Central memory CD8-positive, alpha-beta T cell (primary cell): ENCODE measurements at regions not wholly inside any gene's neighbourhood (a gene's known extent, or its start where the extent isn't known, plus 50 kb on each side); places are given as distances from the start of the nearest gene placed in this dataset.
A peak's percentile ranks its signal among the peaks of the same experiment; 100 is the strongest.
"Not testable (repeated sequence)": the region's sequence is repeated elsewhere in the genome, so short reads cannot be mapped to it uniquely, and the experiment has no call there.

Source experiments
- ATAC-seq: fragments of 150-1000 bp; cut with Tn5 transposase; replicated peaks from 2 replicates; pipeline ENCODE4 v1.10.0; 2022; ENCODE audit warnings: mild to moderate bottlenecking, moderate FRiP score, moderate number of reproducible peaks; ENCODE audit not compliant: poor library complexity, severe bottlenecking; ENCODE audit errors: extremely low read depth
- DNase-seq, 2 donors: peaks; one replicate each; pipeline ENCODE4 v3.0.0; 2021; ENCODE audit warnings: low spot score in 2 of 2
- H3K27ac Mint-ChIP-seq: one replicate; pipeline ENCODE4 v1.8.0; 2022; ENCODE audit warnings: low read depth, mild to moderate bottlenecking, moderate library complexity, mixed read lengths
- H3K27me3 Mint-ChIP-seq: one replicate; pipeline ENCODE4 v1.8.0; 2022; ENCODE audit warnings: mixed read lengths
- H3K36me3 Mint-ChIP-seq: one replicate; pipeline ENCODE4 v1.8.0; 2022; ENCODE audit warnings: mild to moderate bottlenecking, moderate library complexity, mixed read lengths; ENCODE audit not compliant: insufficient read depth
- H3K4me1 Mint-ChIP-seq: one replicate; pipeline ENCODE4 v1.8.0; 2022; ENCODE audit warnings: mixed read lengths
- H3K4me3 Mint-ChIP-seq: one replicate; pipeline ENCODE4 v1.8.0; 2022; ENCODE audit warnings: mild to moderate bottlenecking, moderate library complexity, mixed read lengths
- H3K9me3 Mint-ChIP-seq: one replicate; pipeline ENCODE4 v1.8.0; 2022; ENCODE audit warnings: mixed read lengths

DNA sequence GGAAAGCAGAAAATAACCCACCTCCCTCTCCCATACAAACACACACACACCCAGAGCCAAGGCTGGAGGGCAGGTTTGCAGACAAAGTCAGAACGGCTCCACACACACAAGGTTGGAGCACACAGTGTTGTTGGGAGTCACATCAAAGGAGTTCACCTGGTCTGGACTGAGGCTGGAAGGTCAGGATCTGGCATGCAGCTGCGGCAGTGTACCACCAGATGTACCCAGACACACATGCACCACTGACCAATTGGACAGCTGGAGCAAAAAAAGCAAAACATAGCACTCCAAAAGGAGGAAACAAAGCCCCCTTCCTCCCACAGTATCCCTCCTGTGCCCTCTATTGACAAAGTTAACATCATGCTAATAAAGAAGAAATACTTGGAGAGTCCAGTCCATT lies 94.6 kb upstream of the KIF2A start:
- H3K36me3 Mint-ChIP-seq, result no peaks in the 10 kb centered on the region
- no peaks in the 10 kb centered on the region for H3K4me1 Mint-ChIP-seq
- ATAC-seq, result no peak
- no peak for DNase-seq
- H3K27ac Mint-ChIP-seq, result no peak overlapping the region
- no peak overlapping the region for H3K4me3 Mint-ChIP-seq
- no peaks in the 10 kb centered on the region for H3K9me3 Mint-ChIP-seq
- peaks cover 80% of the 10 kb centered on the region for H3K27me3 Mint-ChIP-seq

DNA sequence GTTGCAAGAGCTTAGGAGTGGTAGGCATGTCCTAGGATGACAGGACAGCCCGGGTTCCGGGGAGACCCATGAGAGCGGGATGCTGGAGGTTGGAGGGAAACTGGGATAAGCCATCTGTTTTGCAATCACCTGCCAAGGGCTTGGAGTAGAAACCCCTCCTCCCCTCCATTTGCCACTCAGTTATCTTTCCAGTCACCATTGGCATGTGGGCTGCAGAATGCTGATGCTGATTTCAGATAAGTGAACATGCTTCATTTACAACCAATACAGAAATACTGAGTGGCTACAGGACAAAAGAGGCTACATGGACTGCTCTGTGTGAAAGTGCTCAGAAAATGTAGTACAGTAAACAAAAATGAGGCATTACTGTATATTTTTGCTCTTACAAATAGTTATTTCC lies 93.4 kb upstream of the KIF2A start:
- ATAC-seq, result no peak
- H3K4me3 Mint-ChIP-seq, result no peak overlapping the region
- H3K36me3 Mint-ChIP-seq, result no peaks in the 10 kb centered on the region

DNA sequence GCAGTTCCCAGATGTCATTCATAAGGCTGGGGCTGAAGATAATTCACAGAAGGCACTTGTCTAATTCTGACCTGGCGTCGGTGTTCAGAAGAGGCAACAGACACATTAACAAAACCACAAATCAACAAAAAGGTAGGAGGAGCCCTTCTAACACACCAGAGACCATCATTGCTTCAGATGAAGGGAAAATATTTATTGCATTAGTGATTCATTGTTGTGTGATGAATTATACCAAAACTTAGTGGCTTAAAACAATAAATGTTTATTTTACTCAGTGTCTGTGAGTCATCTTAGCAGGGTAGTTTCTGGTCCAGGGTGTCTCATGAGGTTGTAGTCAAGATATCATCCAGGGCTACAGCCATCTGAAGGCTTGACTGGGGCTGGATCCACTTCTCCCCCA lies 91.3 kb upstream of the KIF2A start:
- DNase-seq, result no peak
- Mint-ChIP-seq H3K4me3 (no peak overlapping the region), H3K36me3 (no peaks in the 10 kb centered on the region), H3K27me3 (peaks cover 71% of the 10 kb centered on the region), H3K4me1 (no peaks in the 10 kb centered on the region), H3K9me3 (no peaks in the 10 kb centered on the region), H3K27ac (no peak overlapping the region)
- ATAC-seq, result no peak

More for the DNA sequence above, 93.4 kb upstream of the KIF2A start:
- Mint-ChIP-seq H3K27ac (no peak overlapping the region), H3K9me3 (no peaks in the 10 kb centered on the region), H3K4me1 (no peaks in the 10 kb centered on the region), H3K27me3 (peaks cover 76% of the 10 kb centered on the region)
- DNase-seq, result no peak

DNA sequence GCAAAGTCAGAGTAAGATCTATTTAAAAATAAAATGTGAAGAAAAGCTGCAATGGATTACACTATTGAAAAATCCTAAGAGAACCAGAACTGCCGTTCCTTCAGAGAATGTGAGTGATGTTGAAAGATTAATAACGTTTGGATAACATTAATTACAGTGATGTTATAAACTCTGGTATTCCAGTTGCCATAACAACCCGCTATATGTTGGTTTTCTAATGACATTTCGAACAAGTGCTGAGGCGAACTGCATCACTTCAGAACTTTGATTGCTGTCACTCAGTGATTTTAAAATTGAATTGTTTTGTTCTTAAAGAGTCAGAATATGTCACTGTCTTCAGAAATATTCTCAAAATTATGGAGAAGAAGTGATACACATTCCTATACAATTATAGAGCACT lies 89.4 kb upstream of the KIF2A start:
- not testable (repeated sequence) for ATAC-seq

DNA sequence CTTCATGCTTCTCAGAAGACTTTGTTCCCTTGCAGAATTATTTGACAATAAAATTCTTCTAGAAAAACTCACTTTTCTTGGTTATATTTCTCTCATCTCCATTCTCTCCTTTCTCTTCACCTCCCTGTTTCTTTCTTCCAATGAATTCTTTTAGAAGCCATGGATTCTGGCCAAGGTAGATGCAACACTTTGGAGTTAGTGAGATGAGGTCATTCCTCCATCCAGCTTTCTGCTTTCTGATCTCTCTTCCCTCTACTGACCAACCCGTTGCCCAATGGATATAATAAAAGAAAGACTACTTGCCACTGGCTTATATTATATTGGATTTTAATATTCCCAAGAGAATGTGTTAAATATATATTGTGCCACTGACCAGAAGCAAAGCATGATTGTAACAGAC lies 88.9 kb upstream of the KIF2A start:
- H3K27me3 Mint-ChIP-seq, result peaks cover 47% of the 10 kb centered on the region
- H3K36me3 Mint-ChIP-seq, H3K4me3 Mint-ChIP-seq, H3K27ac Mint-ChIP-seq, ATAC-seq, H3K4me1 Mint-ChIP-seq, DNase-seq, H3K9me3 Mint-ChIP-seq: not testable (repeated sequence)

More for the DNA sequence above, 89.4 kb upstream of the KIF2A start:
- H3K9me3 Mint-ChIP-seq, H3K36me3 Mint-ChIP-seq, H3K4me1 Mint-ChIP-seq, H3K4me3 Mint-ChIP-seq, H3K27ac Mint-ChIP-seq, DNase-seq: not testable (repeated sequence)
- H3K27me3 Mint-ChIP-seq, result peaks cover 52% of the 10 kb centered on the region

DNA sequence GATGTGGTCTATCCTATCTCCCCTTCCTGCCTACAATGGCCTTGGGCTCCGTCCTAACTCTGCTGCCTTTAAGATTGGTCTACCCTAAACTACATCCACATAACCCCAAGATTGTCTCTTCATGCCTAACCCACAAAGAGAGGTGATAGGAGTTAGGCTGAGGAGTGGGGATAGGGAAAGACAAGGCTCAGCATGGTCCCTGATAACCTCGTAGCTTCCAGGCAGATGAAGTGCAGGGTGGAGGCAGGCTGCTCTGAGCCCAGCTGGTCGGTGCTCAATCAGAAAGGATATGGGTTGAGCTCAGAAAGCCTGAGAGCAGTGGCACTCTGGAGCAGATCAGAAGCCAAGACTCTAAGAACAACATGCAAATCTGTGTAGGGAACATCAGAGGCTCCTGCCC lies 87.1 kb upstream of the KIF2A start:
- H3K36me3 Mint-ChIP-seq, ATAC-seq, H3K4me3 Mint-ChIP-seq, H3K9me3 Mint-ChIP-seq, H3K27ac Mint-ChIP-seq, DNase-seq, H3K4me1 Mint-ChIP-seq: not testable (repeated sequence)
- H3K27me3 Mint-ChIP-seq, result peaks cover 39% of the 10 kb centered on the region

DNA sequence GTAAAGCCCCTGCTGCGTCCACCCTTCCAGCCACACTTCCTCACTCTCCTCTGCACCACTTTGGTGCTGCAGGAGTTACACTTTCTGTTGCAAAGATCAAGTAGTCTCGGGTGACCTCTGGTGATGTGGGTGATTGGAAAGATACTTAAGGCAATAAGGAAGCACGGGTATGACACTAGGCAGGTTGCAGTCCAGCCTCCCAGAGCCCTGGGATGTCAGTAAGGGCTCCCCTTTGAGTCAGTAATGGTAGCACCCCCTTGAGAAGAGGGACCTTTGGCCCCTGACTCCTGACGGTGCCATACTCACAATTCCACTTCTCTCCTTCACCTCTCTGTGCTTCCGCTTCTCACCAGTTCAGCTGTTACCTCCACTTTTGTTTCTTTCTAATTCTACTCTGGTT lies 84.1 kb upstream of the KIF2A start:
- H3K27ac Mint-ChIP-seq, DNase-seq, H3K4me3 Mint-ChIP-seq, H3K36me3 Mint-ChIP-seq, H3K9me3 Mint-ChIP-seq, ATAC-seq: not testable (repeated sequence)
- Mint-ChIP-seq H3K27me3 (peaks cover 18% of the 10 kb centered on the region), H3K4me1 (peaks cover 11% of the 10 kb centered on the region)

DNA sequence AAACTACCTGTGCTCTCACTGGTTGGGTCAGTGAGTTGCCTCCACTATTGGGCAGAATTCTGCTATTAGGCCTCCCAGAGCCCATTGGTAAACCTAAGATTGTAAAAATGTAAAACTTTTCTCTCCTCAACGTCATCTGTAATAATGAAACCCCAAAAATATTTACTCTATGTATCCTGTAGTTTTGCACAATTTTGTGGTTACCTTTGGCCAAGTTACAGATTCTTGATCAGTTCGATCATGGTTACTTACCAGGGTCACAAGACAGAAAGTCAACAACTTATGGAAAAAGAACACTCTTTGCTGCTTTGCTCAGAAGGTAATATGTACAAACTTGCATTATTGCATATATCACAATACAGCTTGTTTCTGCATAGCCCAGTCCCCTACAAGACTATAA lies 83.7 kb upstream of the KIF2A start:
- H3K4me3 Mint-ChIP-seq, ATAC-seq, H3K36me3 Mint-ChIP-seq, DNase-seq, H3K27ac Mint-ChIP-seq, H3K9me3 Mint-ChIP-seq: not testable (repeated sequence)
- H3K27me3 Mint-ChIP-seq, result peaks cover 18% of the 10 kb centered on the region
- H3K4me1 Mint-ChIP-seq, result peaks cover 11% of the 10 kb centered on the region

DNA sequence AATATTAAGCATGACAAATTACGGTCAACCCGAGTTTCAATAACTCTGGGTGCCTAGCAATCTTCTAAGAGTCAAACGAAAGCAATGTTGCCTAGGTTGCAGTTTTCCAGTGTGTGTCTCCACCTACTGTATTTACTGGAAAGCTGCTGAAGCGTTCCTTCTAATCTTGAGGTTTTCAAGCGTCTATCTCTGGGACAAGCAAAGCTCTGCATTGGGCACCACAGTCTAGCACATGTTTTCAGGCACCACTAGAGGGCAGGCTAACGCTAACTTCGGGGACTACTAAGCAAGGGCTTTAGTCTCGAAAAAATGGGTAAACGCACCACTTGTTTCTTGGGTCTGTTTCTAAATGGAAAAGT lies 82.7 kb upstream of the KIF2A start:
- Mint-ChIP-seq H3K4me3 (peak overlapping the region; percentile 81), H3K4me1 (peaks cover 11% of the 10 kb centered on the region), H3K27ac (peak overlapping the region; percentile 97)
- DNase-seq (peak; percentile 55 to 69), ATAC-seq (peak; percentile 99)
- not testable (repeated sequence) for H3K9me3 Mint-ChIP-seq, H3K27me3 Mint-ChIP-seq, H3K36me3 Mint-ChIP-seq

DNA sequence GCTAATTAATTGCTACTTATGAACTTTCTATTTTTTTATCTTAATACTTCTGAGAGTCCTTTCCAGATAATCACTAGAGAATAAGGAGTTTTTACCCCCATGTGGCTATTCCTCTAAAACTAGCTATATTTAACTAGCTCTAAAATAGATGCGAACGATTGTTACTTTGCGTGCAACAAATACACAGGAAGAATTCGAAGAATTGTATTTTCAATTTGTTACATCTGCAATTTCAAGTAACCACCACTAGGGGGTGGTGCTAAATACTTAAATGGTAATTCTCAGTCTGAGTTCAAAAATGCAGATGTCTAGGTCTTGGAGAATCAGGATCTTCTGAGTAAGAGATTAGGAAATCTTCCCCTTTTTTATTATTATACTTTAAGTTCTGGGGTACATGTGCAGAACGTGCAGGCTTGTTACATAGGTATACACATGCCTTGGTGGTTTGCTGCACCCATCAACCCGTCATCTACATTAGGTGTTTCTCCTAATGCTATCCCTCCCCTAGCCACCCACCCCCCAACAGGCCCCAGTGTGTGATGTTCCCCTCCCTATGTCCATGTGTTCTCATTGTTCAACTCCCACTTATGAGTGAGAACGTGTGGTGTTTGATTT lies 80.9 kb upstream of the KIF2A start:
- not testable (repeated sequence) for H3K9me3 Mint-ChIP-seq

DNA sequence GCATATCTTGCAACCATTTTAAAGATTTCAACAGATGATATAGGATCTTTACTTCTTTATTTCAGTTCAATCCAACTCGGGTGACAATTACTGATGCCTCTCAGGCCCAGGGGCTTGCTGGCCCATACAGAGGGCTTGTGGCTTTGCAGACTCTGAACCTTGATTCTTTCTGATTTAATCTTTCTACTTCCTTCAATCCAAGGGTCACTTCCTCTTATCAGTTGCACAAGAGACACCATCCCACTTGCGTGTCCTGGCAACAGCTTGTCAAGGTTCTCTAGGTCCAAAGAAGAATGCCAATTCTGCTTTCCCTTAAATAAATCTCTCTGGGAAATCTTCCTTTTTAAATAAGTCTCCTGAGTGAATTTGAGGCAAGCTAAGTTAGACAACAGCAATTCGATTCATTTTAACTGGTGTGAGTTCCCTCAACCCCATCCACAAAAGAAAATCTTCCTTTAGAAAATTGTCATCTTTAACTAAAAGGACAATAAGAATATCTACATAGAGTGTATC lies 75.1 kb upstream of the KIF2A start:
- H3K4me3 Mint-ChIP-seq, ATAC-seq, H3K27ac Mint-ChIP-seq, H3K9me3 Mint-ChIP-seq, H3K27me3 Mint-ChIP-seq, H3K4me1 Mint-ChIP-seq, DNase-seq, H3K36me3 Mint-ChIP-seq: not testable (repeated sequence)

More for the DNA sequence above, 80.9 kb upstream of the KIF2A start:
- Mint-ChIP-seq H3K4me1 (peaks cover 11% of the 10 kb centered on the region), H3K4me3 (peak overlapping the region; percentile 81)
- H3K36me3 Mint-ChIP-seq, H3K27ac Mint-ChIP-seq, H3K27me3 Mint-ChIP-seq, ATAC-seq, DNase-seq: not testable (repeated sequence)

DNA sequence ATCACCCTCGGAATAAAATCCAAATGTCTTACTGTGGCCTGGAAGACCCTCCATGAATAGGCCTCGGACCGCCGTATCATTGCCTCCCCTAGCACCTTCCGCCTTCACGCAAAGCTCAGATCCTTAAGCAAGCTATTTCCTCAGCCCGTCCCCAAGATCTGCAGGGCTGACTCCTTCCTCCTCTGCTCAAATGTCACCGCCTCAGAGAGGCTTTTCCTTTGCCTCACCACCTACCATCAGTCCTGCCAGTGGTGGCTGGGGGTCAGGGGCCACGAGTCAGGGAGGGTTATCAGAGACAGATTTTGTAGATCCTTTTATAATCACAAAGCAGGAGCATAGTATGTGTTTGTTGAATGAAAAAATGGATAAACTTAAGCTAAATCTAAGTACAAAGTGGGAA lies 74.4 kb upstream of the KIF2A start:
- DNase-seq, result no peak
- Mint-ChIP-seq H3K9me3 (no peaks in the 10 kb centered on the region), H3K4me1 (no peaks in the 10 kb centered on the region), H3K27me3 (no peaks in the 10 kb centered on the region), H3K4me3 (no peak overlapping the region), H3K36me3 (peaks cover 2% of the 10 kb centered on the region), H3K27ac (no peak overlapping the region)
- no peak for ATAC-seq

DNA sequence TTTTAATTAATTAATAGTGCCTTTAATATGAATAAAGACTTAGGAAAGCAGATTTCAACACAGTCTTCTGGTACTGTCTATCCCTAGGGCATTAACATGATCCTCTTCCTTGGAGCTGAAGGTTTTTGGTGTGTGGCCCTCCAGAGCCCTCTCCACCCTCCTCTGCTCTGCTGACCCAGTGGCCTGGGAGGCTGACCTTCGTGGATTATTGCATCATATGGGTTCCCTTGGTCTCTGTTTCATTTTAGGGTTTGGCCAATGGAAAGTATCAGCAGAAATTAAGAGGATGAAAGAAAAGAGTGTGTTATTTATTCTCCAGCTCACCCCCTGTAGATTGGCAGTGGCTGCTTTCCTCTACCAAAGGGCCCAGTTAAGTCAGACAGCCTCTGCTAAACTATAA lies 73.8 kb upstream of the KIF2A start:
- H3K27me3 Mint-ChIP-seq, H3K9me3 Mint-ChIP-seq, H3K27ac Mint-ChIP-seq, H3K4me1 Mint-ChIP-seq, ATAC-seq, DNase-seq, H3K4me3 Mint-ChIP-seq, H3K36me3 Mint-ChIP-seq: not testable (repeated sequence)
